NCI-H1436 treated with DMSO at 0.1 percent for 48 hours (cell line): ENCODE measurements at regions not wholly inside any gene's neighbourhood (a gene's known extent, or its start where the extent isn't known, plus 50 kb on each side); places are given as distances from the start of the nearest gene placed in this dataset.
"Not testable (repeated sequence)": the region's sequence is repeated elsewhere in the genome, so short reads cannot be mapped to it uniquely, and the experiment has no call there.

ENCODE experiments used
- DNase-seq: peaks from one replicate; lab custom pipeline; 2025; lab: John Stamatoyannopoulos, UW

DNA sequence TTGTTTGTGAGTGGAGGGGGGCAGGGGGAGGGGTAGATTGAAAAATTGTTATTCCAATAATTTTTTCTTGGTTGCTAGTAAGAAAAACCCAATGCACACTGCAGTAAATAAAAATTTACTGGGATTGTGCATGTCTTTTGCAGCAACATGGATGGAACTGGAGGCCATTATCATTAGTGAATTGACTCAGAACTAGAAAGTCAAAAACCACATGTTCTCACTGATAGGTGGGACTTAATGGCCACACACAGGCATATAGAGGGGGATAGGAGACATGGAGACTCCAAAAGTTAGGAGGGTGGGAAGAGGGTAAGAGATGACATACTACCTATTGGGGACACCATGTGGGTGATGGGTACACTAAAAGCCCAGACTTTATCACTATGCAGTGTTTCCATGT, 67.2 kb downstream of the BUB3 start:
- no peak for DNase-seq

GRCh38 chr10:123222832-123223231, 68.6 kb downstream of the BUB3 start:
- DNase-seq, result no peak

- DNase-seq, result no peak
Observed at GRCh38 chr10:123227706-123228105, 73.5 kb downstream of the BUB3 start.

DNA sequence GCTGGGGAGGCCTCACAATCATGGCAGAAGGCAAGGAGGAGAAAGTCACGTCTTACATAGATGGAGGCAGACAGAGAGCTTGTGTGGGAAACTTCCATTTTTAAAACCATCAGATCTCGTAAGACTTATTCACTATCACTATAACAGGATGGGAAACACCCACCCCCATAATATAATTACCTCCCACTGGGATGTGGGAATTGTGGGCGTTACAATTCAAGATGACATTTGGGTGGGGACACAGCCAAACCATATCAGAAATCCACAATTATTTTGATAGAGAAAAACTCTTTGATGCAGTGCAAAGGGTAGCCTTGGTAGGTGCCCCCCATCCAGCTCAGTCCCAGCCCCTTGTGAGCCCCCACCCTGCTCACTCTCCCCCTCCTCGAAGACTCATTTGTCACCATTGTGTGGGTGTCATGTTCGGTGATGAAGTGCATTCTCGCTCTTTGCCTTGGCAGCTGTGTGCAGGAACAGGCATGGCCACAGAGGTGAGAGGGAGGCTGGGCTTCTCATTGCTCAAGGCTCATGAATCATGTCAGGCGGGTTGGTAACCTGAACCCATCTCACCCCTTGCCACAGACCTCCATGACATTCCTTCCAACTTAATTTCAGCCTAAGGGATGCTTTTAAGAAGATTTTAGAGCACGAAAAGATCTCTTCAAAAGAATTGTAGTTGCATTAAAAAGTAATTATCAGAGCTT, 75.9 kb downstream of the BUB3 start:
- peak; percentile 66 for DNase-seq

DNA sequence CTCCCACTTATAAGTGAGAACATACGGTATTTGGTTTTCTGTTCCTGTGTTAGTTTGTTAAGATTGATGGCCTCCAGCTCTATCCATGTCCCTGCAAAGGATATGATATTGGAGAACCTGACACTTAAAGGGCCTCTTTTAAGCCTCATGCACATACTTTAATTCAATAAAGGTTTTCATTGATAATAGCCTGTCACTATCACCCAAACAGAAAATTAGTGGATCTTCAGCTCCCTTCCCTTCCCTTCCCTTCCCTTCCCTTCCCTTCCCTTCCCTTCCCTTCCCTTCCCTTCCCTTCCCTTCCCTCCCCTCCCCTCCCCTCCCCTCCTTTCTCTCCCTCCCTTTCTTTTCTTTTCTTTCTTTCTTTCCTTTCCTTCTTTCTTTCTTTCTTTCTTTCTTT, 78.7 kb downstream of the BUB3 start:
- DNase-seq, result not testable (repeated sequence)

- DNase-seq, result not testable (repeated sequence)
Observed at GRCh38 chr10:123235014-123235413, 80.8 kb downstream of the BUB3 start.

- no peak for DNase-seq
Observed at GRCh38 chr10:123236126-123236525, 81.9 kb downstream of the BUB3 start.

DNA sequence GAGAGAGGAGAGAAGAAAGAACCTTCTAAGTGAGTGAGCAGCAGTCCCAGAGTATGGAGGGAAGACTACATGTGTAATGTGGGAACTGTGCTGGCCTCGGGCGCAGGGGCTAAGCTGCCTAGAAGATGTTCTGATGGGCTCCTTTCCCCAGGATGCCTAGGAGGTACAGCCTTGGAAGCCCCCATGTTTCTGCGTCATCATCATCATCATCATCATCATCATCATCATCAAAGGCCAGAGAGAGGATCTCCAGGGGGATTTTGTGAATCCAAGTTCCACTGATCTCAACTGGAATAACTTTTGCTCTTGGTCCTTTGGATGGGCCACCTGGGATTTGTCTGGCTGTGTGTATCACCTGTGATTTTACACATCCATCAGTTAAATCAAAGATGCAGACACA, 86.0 kb downstream of the BUB3 start:
- no peak for DNase-seq

- DNase-seq, result no peak
Observed at GRCh38 chr10:123240776-123241175, 86.6 kb downstream of the BUB3 start.

GRCh38 chr10:123241391-123242141, 87.4 kb downstream of the BUB3 start:
- peak; percentile 85 for DNase-seq

DNA sequence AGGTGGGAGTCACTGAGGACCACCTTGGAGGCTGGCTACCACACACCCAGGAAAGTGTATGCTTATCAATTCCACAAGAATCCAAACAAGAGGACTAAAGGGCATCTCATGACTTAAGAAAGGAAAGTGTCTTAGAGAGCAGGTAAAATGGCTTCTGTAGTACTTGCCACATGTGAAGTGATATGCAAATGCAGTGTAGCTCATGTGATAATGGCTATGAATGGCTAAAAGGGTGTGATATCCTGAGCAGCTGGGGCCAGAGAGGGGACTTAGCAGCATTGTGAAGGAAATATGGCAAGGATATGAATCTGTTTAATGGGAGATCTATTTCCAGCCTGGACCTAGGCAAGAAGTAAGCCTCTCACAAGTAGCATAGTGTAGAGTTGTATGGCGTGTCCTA, 90.5 kb downstream of the BUB3 start:
- no peak for DNase-seq

- DNase-seq, result no peak
Observed at GRCh38 chr10:123245264-123245663, 91.1 kb downstream of the BUB3 start.

DNA sequence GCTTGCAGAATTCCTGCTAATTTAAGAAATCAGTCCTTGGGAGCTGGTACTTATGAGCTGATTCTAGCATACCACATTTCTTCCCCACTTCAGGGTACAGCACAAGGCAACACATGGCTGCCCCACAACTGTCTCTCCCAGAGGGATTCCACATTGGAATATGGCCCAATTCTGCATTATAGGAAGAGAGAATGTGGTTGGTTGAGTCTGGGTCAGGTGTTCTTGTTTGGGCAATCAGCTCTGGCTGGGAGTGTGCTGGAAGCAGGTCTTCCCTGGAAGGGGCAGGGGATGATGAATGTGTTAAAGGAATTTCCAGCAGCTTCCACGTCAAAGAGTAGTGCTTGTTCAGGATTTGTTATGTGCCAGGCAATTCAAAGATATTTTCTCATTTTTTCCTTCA, 95.7 kb downstream of the BUB3 start:
- DNase-seq, result no peak

GRCh38 chr10:123250640-123251039, 96.4 kb downstream of the BUB3 start:
- no peak for DNase-seq

DNA sequence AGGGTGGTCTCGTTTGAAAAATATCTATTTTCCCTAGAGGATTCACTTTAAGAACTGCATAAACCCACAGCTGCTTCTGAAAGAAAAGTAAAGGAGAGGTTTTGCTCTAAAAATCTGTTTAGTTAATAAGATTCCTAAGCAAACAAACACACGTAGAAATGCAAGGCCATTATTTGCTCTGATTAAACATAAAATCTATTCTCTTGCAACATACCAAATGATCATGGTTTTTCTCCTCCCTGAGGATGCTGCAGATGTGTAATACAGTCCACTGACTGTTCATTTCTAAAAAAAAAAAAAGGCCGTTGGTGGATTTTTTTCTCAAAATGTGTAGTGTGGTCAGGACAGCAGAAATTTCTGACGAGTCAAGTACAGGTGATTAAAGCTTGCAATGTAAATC, 98.6 kb downstream of the BUB3 start:
- no peak for DNase-seq

GRCh38 chr10:123254343-123254742, 100.1 kb downstream of the BUB3 start:
- not testable (repeated sequence) for DNase-seq

DNA sequence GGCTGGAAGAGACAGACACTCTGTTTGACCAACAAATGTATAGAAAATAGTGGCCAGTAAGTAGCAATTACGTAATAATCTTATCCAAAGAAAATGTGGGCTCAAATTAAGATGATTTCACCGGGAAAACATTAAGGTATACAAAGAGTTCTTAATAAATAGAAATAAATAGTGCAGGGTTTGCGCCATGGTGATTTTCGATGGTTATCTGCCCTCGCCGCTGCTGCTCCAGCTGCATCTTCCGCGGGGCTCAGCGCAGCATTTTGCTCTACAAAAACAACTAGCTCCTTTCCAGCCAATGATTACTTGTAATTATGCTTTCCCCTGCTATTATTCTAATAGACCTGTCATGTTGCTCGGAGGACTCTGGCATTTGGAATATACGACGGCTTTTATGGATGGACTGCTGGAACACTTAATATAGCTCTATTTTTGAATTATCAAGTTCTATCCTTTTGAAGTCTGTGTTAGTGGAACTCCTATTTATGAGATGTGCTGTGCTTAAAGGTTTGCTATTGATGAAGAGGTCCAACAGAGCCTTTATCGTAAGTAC, 103.8 kb downstream of the BUB3 start:
- peak; percentile 80 for DNase-seq

DNA sequence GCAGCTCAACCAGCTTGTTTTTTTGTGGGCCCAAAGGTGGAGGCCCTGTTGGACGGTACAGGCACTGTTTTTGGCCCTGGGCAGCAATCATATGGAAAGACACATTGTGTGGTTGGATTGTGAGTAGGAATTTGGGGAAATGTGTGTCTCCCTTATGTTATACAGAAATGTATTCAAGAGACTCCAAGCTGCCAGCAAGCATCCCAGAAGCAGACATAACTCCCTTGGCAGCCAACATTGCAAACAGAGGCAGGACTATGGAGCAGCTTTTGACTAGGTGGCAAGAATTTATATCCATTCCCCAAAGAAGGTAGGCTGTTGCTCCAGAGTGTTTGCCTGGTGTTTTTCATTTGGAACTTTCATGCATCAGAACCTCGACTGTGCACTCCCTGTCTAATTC, 104.9 kb downstream of the BUB3 start:
- DNase-seq, result no peak

GRCh38 chr10:123259791-123260190, 105.6 kb downstream of the BUB3 start:
- no peak for DNase-seq

GRCh38 chr10:123262456-123262855, 108.3 kb downstream of the BUB3 start:
- DNase-seq, result no peak

DNA sequence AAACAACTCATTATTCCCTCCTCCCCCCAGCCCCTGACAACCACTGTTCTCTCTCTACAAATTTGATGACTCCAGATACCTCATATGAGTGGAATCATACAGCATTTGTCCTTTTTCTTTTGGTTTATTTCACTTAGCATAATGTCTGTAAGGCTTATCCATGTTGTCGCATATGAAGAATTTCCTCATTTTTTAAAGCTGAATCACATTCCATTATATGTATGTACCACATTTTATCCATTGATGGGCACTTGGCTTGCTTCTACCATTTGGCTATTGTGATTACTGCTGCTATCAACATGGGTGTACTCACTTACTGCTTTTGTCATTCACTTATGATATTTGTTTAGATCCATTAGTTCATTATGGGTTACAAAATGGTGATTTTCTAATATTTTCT, 112.8 kb downstream of the BUB3 start:
- DNase-seq, result no peak

- DNase-seq, result peak; percentile 69
Observed at GRCh38 chr10:123269017-123269552, 114.9 kb downstream of the BUB3 start.

- DNase-seq, result peak; percentile 65
Observed at GRCh38 chr10:123269675-123270074, 115.5 kb downstream of the BUB3 start.
